MM.1S (cell line): ENCODE measurements at regions not wholly inside any gene's neighbourhood (a gene's known extent, or its start where the extent isn't known, plus 50 kb on each side); places are given as distances from the start of the nearest gene placed in this dataset.

ENCODE experiments used
- EZH2phosphoT487 ChIP-seq: fragments of 300-600 bp; sonication (generic); IDR thresholded peaks from 2 replicates; pipeline ENCODE4 v1.6.1; 2018; ENCODE audit warnings: antibody characterized with exemption, low read length
- TF ChIP-seq, protein P1 (sequence below): fragments of 300-600 bp; sonication (generic); IDR thresholded peaks from 2 replicates; pipeline ENCODE4 v1.5.1; 2016; ENCODE audit warnings: antibody characterized with exemption, low read length, mixed read lengths

DNA sequence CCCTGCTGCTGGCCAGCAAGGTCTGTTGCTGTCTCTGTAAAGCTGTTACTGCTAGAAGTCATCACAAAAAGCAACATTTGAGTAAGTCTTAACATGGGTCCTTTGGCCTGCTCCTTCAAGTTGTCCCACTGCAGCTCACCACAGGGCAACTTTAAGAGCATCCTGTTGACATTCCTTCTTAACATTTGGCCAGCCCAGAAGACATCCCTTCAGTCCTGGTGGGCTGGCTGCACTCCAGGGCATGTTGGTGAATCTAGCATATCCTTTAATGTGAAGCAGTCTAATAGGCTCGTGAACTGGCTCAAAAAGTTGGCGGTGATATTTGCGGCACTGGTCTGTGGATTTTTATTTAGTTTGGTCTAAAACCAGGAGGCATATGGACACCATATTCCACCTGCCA, 92.2 kb upstream of the MAML3 start:
- TF ChIP-seq, protein P1, sequence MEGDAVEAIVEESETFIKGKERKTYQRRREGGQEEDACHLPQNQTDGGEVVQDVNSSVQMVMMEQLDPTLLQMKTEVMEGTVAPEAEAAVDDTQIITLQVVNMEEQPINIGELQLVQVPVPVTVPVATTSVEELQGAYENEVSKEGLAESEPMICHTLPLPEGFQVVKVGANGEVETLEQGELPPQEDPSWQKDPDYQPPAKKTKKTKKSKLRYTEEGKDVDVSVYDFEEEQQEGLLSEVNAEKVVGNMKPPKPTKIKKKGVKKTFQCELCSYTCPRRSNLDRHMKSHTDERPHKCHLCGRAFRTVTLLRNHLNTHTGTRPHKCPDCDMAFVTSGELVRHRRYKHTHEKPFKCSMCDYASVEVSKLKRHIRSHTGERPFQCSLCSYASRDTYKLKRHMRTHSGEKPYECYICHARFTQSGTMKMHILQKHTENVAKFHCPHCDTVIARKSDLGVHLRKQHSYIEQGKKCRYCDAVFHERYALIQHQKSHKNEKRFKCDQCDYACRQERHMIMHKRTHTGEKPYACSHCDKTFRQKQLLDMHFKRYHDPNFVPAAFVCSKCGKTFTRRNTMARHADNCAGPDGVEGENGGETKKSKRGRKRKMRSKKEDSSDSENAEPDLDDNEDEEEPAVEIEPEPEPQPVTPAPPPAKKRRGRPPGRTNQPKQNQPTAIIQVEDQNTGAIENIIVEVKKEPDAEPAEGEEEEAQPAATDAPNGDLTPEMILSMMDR, result no peak
- TF ChIP-seq EZH2phosphoT487, result no peak
